NCI-H1092 treated with DMSO at 0.1 percent for 48 hours (cell line): ENCODE measurements at regions not wholly inside any gene's neighbourhood (a gene's known extent, or its start where the extent isn't known, plus 50 kb on each side); places are given as distances from the start of the nearest gene placed in this dataset.

Experiments
- DNase-seq: peaks from one replicate; lab custom pipeline; 2025; lab: John Stamatoyannopoulos, UW

DNA sequence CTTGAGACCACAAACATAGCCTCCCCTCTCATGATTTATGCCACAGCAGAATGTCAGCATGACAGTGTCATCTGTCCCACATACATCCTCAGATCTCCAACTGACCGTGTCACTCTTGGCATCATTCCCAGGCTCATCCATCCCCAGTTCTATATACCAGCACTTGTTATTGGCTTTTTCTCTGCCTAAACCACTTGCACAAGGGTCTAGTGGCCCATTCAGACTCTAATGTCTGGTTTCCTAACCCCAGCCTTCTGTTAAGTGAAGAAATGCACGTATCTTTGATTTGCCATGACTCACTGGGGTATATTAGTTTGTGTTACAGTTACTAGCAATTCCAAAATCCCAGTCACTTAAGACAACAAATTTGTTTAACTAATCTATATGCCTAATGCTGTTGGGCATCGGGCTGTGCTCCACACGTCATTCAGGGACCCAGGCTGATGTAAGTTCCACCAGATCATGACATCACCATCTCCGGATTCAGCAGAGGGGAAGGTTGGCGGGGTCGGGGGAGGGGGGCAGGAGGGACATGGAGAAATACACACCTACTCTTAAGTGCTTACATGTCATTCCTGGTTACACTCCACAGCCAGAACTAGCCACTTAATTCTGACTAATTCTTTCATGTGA lies 517.4 kb downstream of the BUD13 start:
- peak; percentile 74 for DNase-seq

DNA sequence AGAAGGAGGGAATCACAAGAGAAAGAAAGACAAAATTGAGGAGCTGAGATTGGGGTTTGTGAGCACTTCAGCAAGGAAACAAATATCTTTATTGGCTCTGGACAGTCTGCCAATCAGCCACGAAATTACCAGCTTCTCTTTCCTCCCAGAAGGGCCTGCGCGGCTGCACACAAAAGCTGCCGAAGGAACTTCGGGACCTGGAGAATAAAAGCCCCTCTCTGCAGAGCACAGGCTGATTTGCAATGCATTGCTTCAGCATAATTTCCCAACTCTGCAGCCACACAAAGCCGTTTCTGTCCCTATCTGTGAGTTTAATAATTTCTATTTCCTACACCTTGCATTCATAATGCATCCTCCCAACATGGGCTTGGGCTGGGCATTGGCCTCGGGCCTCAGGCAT lies 522.6 kb downstream of the BUD13 start:
- no peak for DNase-seq

GRCh38 chr11:116249561-116249960 lies 523.2 kb downstream of the BUD13 start:
- DNase-seq = no peak

- no peak for DNase-seq
Measured at GRCh38 chr11:116244889-116245288, 527.9 kb downstream of the BUD13 start.

- DNase-seq = no peak
Measured at GRCh38 chr11:116244439-116244838, 528.3 kb downstream of the BUD13 start.

GRCh38 chr11:116243991-116244390 lies 528.8 kb downstream of the BUD13 start:
- no peak for DNase-seq

DNA sequence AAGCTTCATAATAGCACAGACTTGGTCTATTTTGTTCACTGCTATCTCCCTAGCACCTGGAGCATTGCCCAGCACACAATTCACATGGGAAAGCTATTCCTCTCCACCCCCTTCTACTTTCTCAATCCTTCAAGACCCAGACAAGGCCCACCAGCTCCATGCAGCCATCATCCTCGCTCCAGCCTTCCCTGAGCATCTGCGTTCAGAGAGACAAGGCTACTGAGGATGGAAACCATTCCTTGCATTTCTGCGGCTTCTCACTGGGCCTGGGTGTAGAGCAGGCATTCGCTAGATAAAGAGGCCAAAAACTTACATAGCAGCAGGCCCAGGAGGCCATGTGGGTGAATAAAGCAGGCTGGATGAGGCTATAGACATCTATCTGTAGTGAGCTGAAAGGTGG lies 530.8 kb downstream of the BUD13 start:
- DNase-seq = no peak

DNA sequence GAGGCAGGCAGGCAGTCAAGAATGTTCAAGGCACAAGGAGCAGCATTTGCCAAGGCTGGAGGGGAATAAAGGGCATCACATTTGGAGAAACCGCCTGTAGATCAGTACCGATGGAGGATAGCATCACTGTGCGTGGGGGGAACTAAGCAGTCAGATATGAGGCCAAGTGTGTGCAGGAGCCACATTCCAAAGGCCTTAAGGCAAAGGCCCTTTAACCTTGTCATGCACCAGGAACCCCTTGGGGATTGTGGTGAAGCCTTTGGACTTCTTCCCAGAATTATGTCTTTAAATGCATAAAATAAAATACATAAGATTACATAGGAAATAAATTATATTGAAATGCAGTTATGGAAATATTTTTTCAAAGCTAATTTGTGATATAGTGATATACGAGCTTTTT lies 532.1 kb downstream of the BUD13 start:
- no peak for DNase-seq

DNA sequence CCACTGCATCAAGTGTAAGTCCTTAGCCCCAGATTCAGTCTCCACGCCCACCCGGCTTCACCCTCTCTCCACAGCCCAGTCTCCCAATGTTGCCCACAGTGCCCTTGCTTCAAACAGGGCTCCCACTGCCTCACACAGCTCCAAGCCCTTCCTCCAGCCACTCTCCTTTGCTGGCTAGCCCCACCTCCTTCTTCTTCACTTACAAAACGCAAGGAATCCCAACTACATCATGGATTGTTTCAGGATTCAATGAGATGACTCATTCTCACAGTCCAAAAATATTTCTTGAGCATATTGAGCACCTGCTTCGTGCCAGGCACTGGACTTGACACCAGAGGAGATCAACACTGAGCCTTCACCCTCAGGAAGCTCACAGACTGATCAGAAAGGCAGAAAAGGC lies 533.5 kb downstream of the BUD13 start:
- no peak for DNase-seq

DNA sequence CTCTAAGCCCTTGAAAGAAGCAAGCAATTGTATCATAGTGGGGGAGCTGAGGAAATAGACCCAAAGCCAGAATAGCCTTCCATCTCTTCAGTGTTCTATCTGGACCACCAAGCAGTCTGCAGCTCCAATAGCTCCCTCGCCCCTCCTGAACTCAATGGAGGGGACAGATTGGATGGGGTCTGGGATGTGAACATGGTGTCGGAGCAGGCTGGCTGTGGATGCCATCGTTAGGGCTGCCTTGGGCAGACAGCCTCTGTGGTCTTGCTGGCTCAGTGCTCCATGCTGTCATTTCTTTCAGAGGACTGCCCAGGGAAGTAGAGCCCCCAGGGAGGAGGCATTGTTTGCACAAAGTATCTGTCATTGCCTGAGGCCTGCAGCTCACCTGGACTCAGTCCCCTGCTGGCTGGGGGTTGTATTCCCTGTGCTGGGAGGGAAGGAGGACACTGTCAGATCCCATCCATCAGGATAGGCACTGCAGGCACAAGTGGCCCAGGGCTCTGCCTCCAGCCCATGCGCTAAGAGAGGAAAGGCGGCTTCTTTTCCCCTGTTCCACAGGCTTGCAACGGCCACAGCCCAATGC lies 537.7 kb downstream of the BUD13 start:
- peak; percentile 27 for DNase-seq

- DNase-seq = no peak
Measured at GRCh38 chr11:116233561-116233960, 539.2 kb downstream of the BUD13 start.

GRCh38 chr11:116232364-116232828 lies 540.4 kb downstream of the BUD13 start:
- DNase-seq = no peak

DNA sequence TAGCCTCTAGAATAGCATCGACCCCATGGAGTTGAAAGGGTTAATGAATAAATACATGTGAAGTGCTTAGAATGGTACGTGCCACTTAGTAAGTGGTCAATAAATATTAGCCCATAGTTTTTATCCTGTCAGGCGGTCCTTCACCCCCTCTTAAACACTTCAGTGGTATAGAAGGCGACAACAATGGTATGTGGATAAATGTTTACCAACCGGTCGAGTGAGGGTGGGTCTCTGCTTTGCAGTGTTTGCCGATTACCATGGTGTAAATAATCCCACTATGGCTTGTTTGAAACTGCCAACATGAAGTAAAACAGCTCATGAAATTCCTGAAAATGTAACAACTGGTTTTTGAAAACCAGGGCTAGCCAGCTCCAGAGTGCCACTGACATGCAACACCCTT lies 541.2 kb downstream of the BUD13 start:
- DNase-seq = peak; percentile 46

GRCh38 chr11:116230438-116230837 lies 542.3 kb downstream of the BUD13 start:
- DNase-seq = no peak

DNA sequence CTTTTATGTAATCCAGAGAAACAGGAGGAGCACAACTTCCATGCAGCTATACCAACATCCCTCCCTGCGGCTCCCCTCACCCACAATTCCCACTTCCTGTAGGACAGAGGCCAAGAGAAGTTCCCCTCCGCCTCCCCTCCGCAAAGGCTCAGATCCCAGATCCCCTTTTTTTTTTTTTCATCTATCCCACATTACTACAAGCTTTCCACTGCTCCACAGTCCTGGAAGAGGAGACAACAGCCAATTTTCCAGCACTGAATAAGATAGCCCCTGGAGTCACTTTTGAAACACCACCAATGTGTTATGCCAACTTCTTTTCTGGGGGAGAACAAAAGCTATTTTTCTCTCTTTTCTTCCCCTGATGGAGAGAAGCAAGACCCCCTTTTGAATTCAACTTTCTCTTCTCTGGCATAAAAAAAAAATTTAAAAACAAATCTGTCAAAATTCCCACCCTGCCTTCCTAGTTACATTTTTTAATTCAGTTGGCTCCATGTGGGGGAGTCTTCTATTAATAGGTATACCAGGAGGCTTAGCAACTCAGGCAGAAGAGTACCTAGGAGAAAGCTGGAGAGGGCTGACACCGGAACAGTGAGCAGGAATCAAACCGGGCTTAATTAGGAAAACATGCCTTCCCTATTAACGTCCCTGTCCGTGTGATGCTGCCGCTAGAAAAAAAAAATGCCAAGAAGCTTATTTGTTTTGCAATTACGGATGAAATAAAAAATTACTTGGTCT lies 543.4 kb downstream of the BUD13 start:
- DNase-seq = no peak

- no peak for DNase-seq
Measured at GRCh38 chr11:116226731-116227130, 546.1 kb downstream of the BUD13 start.

DNA sequence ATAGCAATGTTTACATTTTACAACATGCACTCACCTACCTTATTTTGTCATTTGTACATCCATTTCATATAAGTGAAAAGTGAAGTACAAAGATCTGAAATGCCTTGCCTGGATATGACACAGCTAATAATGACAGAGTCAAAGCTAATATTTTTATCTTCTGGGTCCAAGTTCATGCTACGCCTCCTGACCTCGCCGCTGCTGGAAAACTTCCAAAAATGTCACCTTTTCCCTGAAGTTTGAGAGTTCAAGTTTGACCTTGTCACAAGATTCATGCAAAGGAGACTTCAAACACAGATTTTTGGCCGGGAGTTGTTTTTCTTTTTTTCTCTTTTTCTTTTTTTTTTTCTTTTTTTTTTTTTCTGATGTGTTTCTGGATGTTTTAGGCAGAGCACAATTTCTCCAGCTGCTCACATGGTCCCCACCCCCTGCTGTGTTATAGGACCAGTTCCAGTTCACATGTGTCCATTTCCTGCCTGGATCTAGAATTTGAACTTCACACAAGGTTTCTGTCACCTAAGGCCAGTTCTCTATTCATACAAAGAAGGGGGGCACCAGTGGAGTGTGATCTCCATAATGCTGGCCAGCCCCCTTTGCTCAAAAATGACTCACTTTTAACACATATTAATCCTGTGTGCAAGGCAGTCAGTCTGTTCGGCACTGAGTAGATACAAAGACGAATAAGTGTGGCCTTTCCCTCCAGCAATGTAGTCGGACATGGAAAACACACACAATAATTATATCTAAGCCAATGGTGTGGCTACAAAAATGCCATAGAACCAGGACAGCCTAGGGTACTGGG lies 546.8 kb downstream of the BUD13 start:
- DNase-seq = no peak

DNA sequence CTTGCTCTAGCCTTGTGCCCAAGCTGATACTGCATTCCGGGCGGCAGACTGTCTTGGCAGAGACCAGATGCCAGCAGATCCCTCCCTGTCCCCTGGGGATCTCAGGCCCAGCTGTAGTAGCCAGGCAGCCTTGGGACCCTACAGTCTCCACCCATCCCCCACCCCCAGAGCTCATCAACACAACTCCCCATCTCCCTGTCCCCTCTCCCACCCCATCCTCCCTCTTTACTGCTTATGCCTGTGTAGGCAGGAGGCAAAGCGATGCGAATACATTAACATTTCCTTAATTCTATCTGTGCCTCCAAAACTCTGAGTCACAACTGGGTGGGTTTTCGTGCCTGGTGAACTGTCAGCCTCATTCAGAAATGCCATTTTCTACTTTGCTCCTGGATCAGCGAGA lies 547.6 kb downstream of the BUD13 start:
- DNase-seq = no peak

DNA sequence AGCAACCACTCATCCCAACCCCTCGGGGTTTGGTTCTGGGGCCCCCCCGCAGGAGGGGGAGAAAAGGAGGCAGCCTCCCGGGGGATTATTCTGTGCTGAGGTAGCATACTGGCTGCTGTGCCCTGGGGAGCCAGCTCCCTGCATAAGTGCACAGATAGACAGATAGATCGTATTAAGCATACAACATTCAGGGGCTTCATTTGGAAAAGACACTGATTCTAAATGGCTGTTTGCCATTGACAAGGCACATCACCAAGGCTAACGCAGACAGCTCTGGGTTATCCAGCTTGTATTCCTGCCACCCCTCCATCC lies 547.9 kb downstream of the BUD13 start:
- no peak for DNase-seq

- DNase-seq = peak; percentile 65
Measured at GRCh38 chr11:116224154-116224888, 548.5 kb downstream of the BUD13 start.

GRCh38 chr11:116221351-116221750 lies 551.4 kb downstream of the BUD13 start:
- no peak for DNase-seq

GRCh38 chr11:116219171-116219635 lies 553.6 kb downstream of the BUD13 start:
- peak; percentile 84 for DNase-seq
